ENCODE measurements at regions not wholly inside any gene's neighbourhood (a gene's known extent, or its start where the extent isn't known, plus 50 kb on each side); places are given as distances from the start of the nearest gene placed in this dataset.

DNA sequence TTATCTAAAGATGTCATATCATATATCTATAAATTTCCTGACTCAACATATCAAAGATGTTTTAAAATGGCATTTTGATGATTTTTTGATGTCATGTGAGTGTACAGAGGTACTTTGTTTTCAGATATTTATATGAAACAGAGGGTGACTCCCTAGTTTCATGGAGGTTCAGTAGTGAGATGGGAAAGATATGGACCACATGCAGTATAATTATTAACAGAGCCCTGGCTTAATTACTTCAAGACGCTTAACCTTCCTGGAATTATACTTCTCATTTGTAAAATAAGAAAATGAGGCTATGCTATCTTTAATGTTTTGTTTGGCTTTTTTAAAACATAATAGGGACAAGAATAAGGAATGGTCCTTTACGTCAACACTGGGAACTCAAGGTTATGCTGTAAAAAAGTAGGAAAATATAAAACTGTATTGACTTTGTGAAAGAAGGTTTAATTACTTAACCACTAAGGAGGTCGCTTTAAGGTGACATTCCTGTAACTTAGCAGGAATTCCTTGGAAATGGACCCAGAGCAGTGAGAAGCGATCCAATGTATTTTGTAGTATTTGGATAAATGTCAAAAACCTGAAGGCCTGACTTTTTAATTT, 821.0 kb upstream of the IGFBP3 start (continued):
- TF ChIP-seq, protein P1, sequence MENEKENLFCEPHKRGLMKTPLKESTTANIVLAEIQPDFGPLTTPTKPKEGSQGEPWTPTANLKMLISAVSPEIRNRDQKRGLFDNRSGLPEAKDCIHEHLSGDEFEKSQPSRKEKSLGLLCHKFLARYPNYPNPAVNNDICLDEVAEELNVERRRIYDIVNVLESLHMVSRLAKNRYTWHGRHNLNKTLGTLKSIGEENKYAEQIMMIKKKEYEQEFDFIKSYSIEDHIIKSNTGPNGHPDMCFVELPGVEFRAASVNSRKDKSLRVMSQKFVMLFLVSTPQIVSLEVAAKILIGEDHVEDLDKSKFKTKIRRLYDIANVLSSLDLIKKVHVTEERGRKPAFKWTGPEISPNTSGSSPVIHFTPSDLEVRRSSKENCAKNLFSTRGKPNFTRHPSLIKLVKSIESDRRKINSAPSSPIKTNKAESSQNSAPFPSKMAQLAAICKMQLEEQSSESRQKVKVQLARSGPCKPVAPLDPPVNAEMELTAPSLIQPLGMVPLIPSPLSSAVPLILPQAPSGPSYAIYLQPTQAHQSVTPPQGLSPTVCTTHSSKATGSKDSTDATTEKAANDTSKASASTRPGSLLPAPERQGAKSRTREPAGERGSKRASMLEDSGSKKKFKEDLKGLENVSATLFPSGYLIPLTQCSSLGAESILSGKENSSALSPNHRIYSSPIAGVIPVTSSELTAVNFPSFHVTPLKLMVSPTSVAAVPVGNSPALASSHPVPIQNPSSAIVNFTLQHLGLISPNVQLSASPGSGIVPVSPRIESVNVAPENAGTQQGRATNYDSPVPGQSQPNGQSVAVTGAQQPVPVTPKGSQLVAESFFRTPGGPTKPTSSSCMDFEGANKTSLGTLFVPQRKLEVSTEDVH (IDR thresholded peaks at IDR 0.05; ENCODE audit: low read depth, partially characterized antibody) = no peak
- TF ChIP-seq, protein P2, sequence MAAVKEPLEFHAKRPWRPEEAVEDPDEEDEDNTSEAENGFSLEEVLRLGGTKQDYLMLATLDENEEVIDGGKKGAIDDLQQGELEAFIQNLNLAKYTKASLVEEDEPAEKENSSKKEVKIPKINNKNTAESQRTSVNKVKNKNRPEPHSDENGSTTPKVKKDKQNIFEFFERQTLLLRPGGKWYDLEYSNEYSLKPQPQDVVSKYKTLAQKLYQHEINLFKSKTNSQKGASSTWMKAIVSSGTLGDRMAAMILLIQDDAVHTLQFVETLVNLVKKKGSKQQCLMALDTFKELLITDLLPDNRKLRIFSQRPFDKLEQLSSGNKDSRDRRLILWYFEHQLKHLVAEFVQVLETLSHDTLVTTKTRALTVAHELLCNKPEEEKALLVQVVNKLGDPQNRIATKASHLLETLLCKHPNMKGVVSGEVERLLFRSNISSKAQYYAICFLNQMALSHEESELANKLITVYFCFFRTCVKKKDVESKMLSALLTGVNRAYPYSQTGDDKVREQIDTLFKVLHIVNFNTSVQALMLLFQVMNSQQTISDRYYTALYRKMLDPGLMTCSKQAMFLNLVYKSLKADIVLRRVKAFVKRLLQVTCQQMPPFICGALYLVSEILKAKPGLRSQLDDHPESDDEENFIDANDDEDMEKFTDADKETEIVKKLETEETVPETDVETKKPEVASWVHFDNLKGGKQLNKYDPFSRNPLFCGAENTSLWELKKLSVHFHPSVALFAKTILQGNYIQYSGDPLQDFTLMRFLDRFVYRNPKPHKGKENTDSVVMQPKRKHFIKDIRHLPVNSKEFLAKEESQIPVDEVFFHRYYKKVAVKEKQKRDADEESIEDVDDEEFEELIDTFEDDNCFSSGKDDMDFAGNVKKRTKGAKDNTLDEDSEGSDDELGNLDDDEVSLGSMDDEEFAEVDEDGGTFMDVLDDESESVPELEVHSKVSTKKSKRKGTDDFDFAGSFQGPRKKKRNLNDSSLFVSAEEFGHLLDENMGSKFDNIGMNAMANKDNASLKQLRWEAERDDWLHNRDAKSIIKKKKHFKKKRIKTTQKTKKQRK (IDR thresholded peaks at IDR 0.05; ENCODE audit: low read depth, low read length) = no peak
- TF ChIP-seq HDGF (IDR thresholded peaks at IDR 0.05) = no peak
- TF ChIP-seq, protein P3, sequence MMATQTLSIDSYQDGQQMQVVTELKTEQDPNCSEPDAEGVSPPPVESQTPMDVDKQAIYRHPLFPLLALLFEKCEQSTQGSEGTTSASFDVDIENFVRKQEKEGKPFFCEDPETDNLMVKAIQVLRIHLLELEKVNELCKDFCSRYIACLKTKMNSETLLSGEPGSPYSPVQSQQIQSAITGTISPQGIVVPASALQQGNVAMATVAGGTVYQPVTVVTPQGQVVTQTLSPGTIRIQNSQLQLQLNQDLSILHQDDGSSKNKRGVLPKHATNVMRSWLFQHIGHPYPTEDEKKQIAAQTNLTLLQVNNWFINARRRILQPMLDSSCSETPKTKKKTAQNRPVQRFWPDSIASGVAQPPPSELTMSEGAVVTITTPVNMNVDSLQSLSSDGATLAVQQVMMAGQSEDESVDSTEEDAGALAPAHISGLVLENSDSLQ (IDR thresholded peaks at IDR 0.05) = no peak
- TF ChIP-seq RELA (IDR thresholded peaks at IDR 0.05; ENCODE audit: borderline replicate concordance, partially characterized antibody) = no peak
- no peak for TF ChIP-seq FOXM1 (IDR thresholded peaks at IDR 0.05; ENCODE audit: low read depth, low read length)
- no peak for TF ChIP-seq CBFB (IDR thresholded peaks at IDR 0.05; ENCODE audit: low read depth)
